ENCODE measurements at regions not wholly inside any gene's neighbourhood (a gene's known extent, or its start where the extent isn't known, plus 50 kb on each side); places are given as distances from the start of the nearest gene placed in this dataset.
"Not testable (repeated sequence)": the region's sequence is repeated elsewhere in the genome, so short reads cannot be mapped to it uniquely, and the experiment has no call there.

GRCh38 chr13:75986818-75987217 is 350.7 kb downstream of the LMO7 start:
- peaks cover 4% of the 10 kb centered on the region for H3K9me3 ChIP-seq (ENCODE audit: low read length)
- H3K4me3 ChIP-seq (ENCODE audit: low read depth in 1 of 2, low read length in 2 of 2): no peak overlapping the region
- no peaks in the 10 kb centered on the region for H3K4me1 ChIP-seq (ENCODE audit: insufficient read depth, low read length)
- no peaks in the 10 kb centered on the region for H3K27me3 ChIP-seq (ENCODE audit: control insufficient read depth in 1 of 2, insufficient read depth in 2 of 2, low read length in 2 of 2)
- no peak overlapping the region for H3K9ac ChIP-seq (ENCODE audit: low read length)
- H3K36me3 ChIP-seq (ENCODE audit: insufficient read depth, low read length): no peaks in the 10 kb centered on the region
- H3K27ac ChIP-seq (ENCODE audit: low read depth, low read length): no peak overlapping the region

- no peaks in the 10 kb centered on the region for H3K4me1 ChIP-seq (ENCODE audit: insufficient read depth, low read length)
- no peak overlapping the region for H3K27ac ChIP-seq (ENCODE audit: low read depth, low read length)
- H3K27me3 ChIP-seq (ENCODE audit: control insufficient read depth in 1 of 2, insufficient read depth in 2 of 2, low read length in 2 of 2): no peaks in the 10 kb centered on the region
- no peak overlapping the region for H3K4me3 ChIP-seq (ENCODE audit: low read depth in 1 of 2, low read length in 2 of 2)
- peaks cover 4% of the 10 kb centered on the region for H3K9me3 ChIP-seq (ENCODE audit: low read length)
- no peaks in the 10 kb centered on the region for H3K36me3 ChIP-seq (ENCODE audit: insufficient read depth, low read length)
- no peak overlapping the region for H3K9ac ChIP-seq (ENCODE audit: low read length)
These were observed 349.0 kb downstream of the LMO7 start for GRCh38 chr13:75985132-75985531.

DNA sequence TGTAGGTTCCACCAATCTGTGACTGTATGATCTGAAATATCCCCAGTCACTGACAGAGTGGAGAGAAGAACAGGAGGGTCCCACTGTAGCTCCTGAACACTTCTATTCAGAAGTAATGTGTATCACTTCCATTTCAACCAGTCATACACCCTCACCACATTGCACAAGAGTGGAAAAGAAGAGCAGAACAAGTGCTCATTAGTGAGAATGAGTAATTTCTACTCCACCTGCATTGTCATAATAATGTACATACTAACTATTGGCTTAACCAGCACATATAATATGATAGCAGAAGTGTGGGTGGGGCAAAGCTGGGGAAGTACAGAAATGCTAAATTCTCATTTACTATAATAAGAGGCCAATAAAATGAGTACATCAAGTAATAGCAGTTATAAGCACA is 342.7 kb downstream of the LMO7 start:
- H3K9ac ChIP-seq (ENCODE audit: low read length): no peak overlapping the region
- H3K36me3 ChIP-seq (ENCODE audit: insufficient read depth, low read length): no peaks in the 10 kb centered on the region
- no peak overlapping the region for H3K4me3 ChIP-seq (ENCODE audit: low read depth in 1 of 2, low read length in 2 of 2)
- H3K4me1 ChIP-seq (ENCODE audit: insufficient read depth, low read length): no peaks in the 10 kb centered on the region
- H3K27ac ChIP-seq (ENCODE audit: low read depth, low read length): no peak overlapping the region
- H3K27me3 ChIP-seq (ENCODE audit: control insufficient read depth in 1 of 2, insufficient read depth in 2 of 2, low read length in 2 of 2): no peaks in the 10 kb centered on the region
- no peaks in the 10 kb centered on the region for H3K9me3 ChIP-seq (ENCODE audit: low read length)

- Histone ChIP-seq H3K36me3 (ENCODE audit: insufficient read depth, low read length) (no peaks in the 10 kb centered on the region), H3K4me1 (ENCODE audit: insufficient read depth, low read length) (no peaks in the 10 kb centered on the region), H3K9ac (ENCODE audit: low read length) (no peak overlapping the region), H3K27me3 (ENCODE audit: control insufficient read depth in 1 of 2, insufficient read depth in 2 of 2, low read length in 2 of 2) (no peaks in the 10 kb centered on the region), H3K4me3 (ENCODE audit: low read depth in 1 of 2, low read length in 2 of 2) (no peak overlapping the region), H3K27ac (ENCODE audit: low read depth, low read length) (no peak overlapping the region), H3K9me3 (ENCODE audit: low read length) (no peaks in the 10 kb centered on the region)
These were observed 332.1 kb downstream of the LMO7 start for GRCh38 chr13:75968103-75968838.

- Histone ChIP-seq H3K27ac (ENCODE audit: low read depth, low read length) (no peak overlapping the region), H3K9ac (ENCODE audit: low read length) (no peak overlapping the region)
These were observed 327.2 kb downstream of the LMO7 start for GRCh38 chr13:75963302-75963701.

GRCh38 chr13:75961911-75962310 is 325.8 kb downstream of the LMO7 start:
- H3K27ac ChIP-seq (ENCODE audit: low read depth, low read length): no peak overlapping the region
- H3K9ac ChIP-seq (ENCODE audit: low read length): no peak overlapping the region
- no peaks in the 10 kb centered on the region for H3K4me1 ChIP-seq (ENCODE audit: insufficient read depth, low read length)
- no peak overlapping the region for H3K4me3 ChIP-seq (ENCODE audit: low read depth in 1 of 2, low read length in 2 of 2)
- H3K36me3 ChIP-seq (ENCODE audit: insufficient read depth, low read length): no peaks in the 10 kb centered on the region
- H3K27me3 ChIP-seq (ENCODE audit: control insufficient read depth in 1 of 2, insufficient read depth in 2 of 2, low read length in 2 of 2): no peaks in the 10 kb centered on the region
- no peaks in the 10 kb centered on the region for H3K9me3 ChIP-seq (ENCODE audit: low read length)

More at GRCh38 chr13:75963302-75963701, 327.2 kb downstream of the LMO7 start:
- Histone ChIP-seq H3K36me3 (ENCODE audit: insufficient read depth, low read length) (no peaks in the 10 kb centered on the region), H3K9me3 (ENCODE audit: low read length) (no peaks in the 10 kb centered on the region), H3K4me3 (ENCODE audit: low read depth in 1 of 2, low read length in 2 of 2) (no peak overlapping the region), H3K27me3 (ENCODE audit: control insufficient read depth in 1 of 2, insufficient read depth in 2 of 2, low read length in 2 of 2) (no peaks in the 10 kb centered on the region), H3K4me1 (ENCODE audit: insufficient read depth, low read length) (no peaks in the 10 kb centered on the region)

- Histone ChIP-seq H3K27me3 (ENCODE audit: control insufficient read depth in 1 of 2, insufficient read depth in 2 of 2, low read length in 2 of 2) (no peaks in the 10 kb centered on the region), H3K9ac (ENCODE audit: low read length) (no peak overlapping the region), H3K4me3 (ENCODE audit: low read depth in 1 of 2, low read length in 2 of 2) (no peak overlapping the region), H3K4me1 (ENCODE audit: insufficient read depth, low read length) (no peaks in the 10 kb centered on the region), H3K36me3 (ENCODE audit: insufficient read depth, low read length) (no peaks in the 10 kb centered on the region), H3K9me3 (ENCODE audit: low read length) (no peaks in the 10 kb centered on the region), H3K27ac (ENCODE audit: low read depth, low read length) (no peak overlapping the region)
These were observed 324.4 kb downstream of the LMO7 start for GRCh38 chr13:75960538-75960994.

GRCh38 chr13:75959861-75960481 is 323.8 kb downstream of the LMO7 start:
- H3K36me3 ChIP-seq (ENCODE audit: insufficient read depth, low read length): no peaks in the 10 kb centered on the region
- H3K27ac ChIP-seq (ENCODE audit: low read depth, low read length): no peak overlapping the region
- no peaks in the 10 kb centered on the region for H3K27me3 ChIP-seq (ENCODE audit: control insufficient read depth in 1 of 2, insufficient read depth in 2 of 2, low read length in 2 of 2)
- no peak overlapping the region for H3K4me3 ChIP-seq (ENCODE audit: low read depth in 1 of 2, low read length in 2 of 2)
- H3K4me1 ChIP-seq (ENCODE audit: insufficient read depth, low read length): no peaks in the 10 kb centered on the region
- H3K9me3 ChIP-seq (ENCODE audit: low read length): no peaks in the 10 kb centered on the region
- no peak overlapping the region for H3K9ac ChIP-seq (ENCODE audit: low read length)

DNA sequence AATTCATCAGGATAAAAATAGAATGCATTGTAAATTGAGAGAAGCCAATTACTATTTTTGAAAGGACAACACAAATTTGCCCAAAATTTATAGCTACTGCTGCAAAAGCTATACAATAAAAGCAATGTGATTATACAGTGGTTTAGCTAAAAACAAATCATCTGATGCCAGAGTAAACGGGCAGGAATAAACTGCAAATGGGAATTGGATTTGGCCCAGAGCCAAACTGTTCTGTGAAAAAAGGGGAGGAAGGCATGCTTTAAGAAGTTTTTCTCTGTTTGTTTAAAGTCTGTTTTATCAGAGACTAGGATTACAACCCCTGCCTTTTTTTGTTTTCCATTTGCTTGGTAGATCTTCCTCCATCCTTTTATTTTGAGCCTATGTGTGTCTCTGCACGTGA is 317.5 kb downstream of the LMO7 start:
- not testable (repeated sequence) for H3K9ac ChIP-seq (ENCODE audit: low read length); H3K9me3 ChIP-seq (ENCODE audit: low read length); H3K36me3 ChIP-seq (ENCODE audit: insufficient read depth, low read length); H3K4me3 ChIP-seq (ENCODE audit: low read depth in 1 of 2, low read length in 2 of 2); H3K27ac ChIP-seq (ENCODE audit: low read depth, low read length); H3K4me1 ChIP-seq (ENCODE audit: insufficient read depth, low read length); H3K27me3 ChIP-seq (ENCODE audit: control insufficient read depth in 1 of 2, insufficient read depth in 2 of 2, low read length in 2 of 2)

DNA sequence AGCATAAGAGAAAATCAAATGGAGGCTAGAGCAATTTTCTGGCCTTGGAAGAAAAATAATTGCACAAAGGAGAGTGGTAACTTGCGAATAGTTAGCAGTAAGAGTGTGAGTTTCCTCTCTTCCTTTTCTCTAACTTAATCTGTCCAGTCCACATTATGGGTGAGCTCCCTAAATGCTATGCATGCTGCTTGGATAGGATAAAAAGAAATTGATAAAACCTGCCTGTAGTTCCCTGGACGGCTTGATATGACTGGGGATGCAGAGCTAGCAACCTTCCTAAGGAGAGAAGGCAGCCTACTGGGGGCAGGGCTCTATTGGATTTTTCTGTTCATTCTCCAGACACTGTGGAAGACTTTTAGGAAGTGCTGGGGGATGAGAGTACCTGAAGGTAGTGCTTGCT is 311.3 kb downstream of the LMO7 start:
- Histone ChIP-seq H3K9me3 (ENCODE audit: low read length) (no peaks in the 10 kb centered on the region), H3K27ac (ENCODE audit: low read depth, low read length) (no peak overlapping the region), H3K9ac (ENCODE audit: low read length) (no peak overlapping the region), H3K4me1 (ENCODE audit: insufficient read depth, low read length) (no peaks in the 10 kb centered on the region), H3K4me3 (ENCODE audit: low read depth in 1 of 2, low read length in 2 of 2) (no peak overlapping the region), H3K27me3 (ENCODE audit: control insufficient read depth in 1 of 2, insufficient read depth in 2 of 2, low read length in 2 of 2) (no peaks in the 10 kb centered on the region), H3K36me3 (ENCODE audit: insufficient read depth, low read length) (no peaks in the 10 kb centered on the region)

- H3K36me3 ChIP-seq (ENCODE audit: insufficient read depth, low read length): no peaks in the 10 kb centered on the region
- no peaks in the 10 kb centered on the region for H3K4me1 ChIP-seq (ENCODE audit: insufficient read depth, low read length)
These were observed 310.6 kb downstream of the LMO7 start for GRCh38 chr13:75946536-75947284.

More at GRCh38 chr13:75946536-75947284, 310.6 kb downstream of the LMO7 start:
- H3K9ac ChIP-seq (ENCODE audit: low read length): no peak overlapping the region
- H3K9me3 ChIP-seq (ENCODE audit: low read length): no peaks in the 10 kb centered on the region
- H3K27ac ChIP-seq (ENCODE audit: low read depth, low read length): no peak overlapping the region
- no peaks in the 10 kb centered on the region for H3K27me3 ChIP-seq (ENCODE audit: control insufficient read depth in 1 of 2, insufficient read depth in 2 of 2, low read length in 2 of 2)
- no peak overlapping the region for H3K4me3 ChIP-seq (ENCODE audit: low read depth in 1 of 2, low read length in 2 of 2)
